ENCODE measurements at regions not wholly inside any gene's neighbourhood (a gene's known extent, or its start where the extent isn't known, plus 50 kb on each side); places are given as distances from the start of the nearest gene placed in this dataset.

DNA sequence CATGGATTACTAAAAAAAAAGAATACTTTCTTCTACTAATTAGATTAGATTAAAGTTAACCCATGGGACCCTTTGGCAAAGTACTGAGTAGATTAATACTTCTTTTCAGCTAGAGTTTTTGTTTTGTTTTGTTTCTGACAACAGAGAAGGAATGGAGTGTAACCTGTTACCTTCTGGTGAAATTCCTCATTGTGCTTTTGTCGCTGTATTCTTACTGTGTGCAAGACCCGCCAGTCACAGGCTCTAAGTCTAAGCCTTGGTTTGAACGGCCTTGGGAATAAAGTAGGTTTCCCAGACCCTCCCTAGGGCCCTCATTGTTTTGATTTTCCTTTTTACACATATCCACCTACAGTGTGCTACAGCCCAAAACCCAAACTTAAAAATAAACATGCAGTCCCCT is 171.1 kb upstream of the IL12A start:
- TF ChIP-seq CTCF (IDR thresholded peaks at IDR 0.05; ENCODE audit: low read depth, low read length), result no peak
- TF ChIP-seq POLR2A (IDR thresholded peaks at IDR 0.05; ENCODE audit: extremely low read depth, insufficient read length), result no peak
- TF ChIP-seq MYC (IDR thresholded peaks at IDR 0.05; ENCODE audit: low read depth, low read length), result no peak

Measured in NB4 (cell line).